Ascending aorta (tissue), 2 donors: ENCODE measurements at regions not wholly inside any gene's neighbourhood (a gene's known extent, or its start where the extent isn't known, plus 50 kb on each side); places are given as distances from the start of the nearest gene placed in this dataset.

Source experiments
- DNase-seq, 2 donors: peaks; one replicate each; pipeline ENCODE4 v3.0.0-alpha.2; 2019; ENCODE audit warnings: low spot score in 2 of 2
- H3K27ac ChIP-seq, 2 donors: fragments of 200-600 bp; sonication (generic); one replicate each; pipeline ENCODE4 v1.5.1; 2016 to 2017; ENCODE audit warnings: mild to moderate bottlenecking in 1 of 2
- H3K27me3 ChIP-seq: fragments of 200-600 bp; sonication (generic); one replicate; pipeline ENCODE4 v1.5.1; 2017
- H3K36me3 ChIP-seq, 2 donors: fragments of 200-600 bp; sonication (generic); one replicate each; pipeline ENCODE4 v1.5.1; 2016
- H3K4me1 ChIP-seq, 2 donors: fragments of 200-600 bp; sonication (generic); one replicate each; pipeline ENCODE4 v1.5.1; 2016 to 2017; ENCODE audit warnings: mild to moderate bottlenecking in 1 of 2
- H3K4me3 ChIP-seq, 2 donors: fragments of 200-600 bp; sonication (generic); one replicate each; pipeline ENCODE4 v1.5.1; 2016 to 2017; ENCODE audit warnings: mild to moderate bottlenecking in 1 of 2
- H3K9me3 ChIP-seq, 2 donors: fragments of 200-600 bp; sonication (generic); one replicate each; pipeline ENCODE4 v1.5.1; 2016
- intact Hi-C: fragments of 100-400 bp; cut with DNase I; formaldehyde crosslinking; loops from one replicate; pipeline ENCODE4 v1.15.1; 2023
- TF ChIP-seq, protein P1 (sequence below), 3 experiments: fragments of 200-600 bp in 2 of 3; fragments of 450-650 bp in 1 of 3; sonication (generic) in 2 of 3; IDR thresholded peaks; one replicate each; pipeline ENCODE4 v1.5.1; 2016 to 2019; ENCODE audit warnings: antibody characterized with exemption in 3 of 3, mild to moderate bottlenecking in 1 of 3, moderate library complexity in 1 of 3

DNA sequence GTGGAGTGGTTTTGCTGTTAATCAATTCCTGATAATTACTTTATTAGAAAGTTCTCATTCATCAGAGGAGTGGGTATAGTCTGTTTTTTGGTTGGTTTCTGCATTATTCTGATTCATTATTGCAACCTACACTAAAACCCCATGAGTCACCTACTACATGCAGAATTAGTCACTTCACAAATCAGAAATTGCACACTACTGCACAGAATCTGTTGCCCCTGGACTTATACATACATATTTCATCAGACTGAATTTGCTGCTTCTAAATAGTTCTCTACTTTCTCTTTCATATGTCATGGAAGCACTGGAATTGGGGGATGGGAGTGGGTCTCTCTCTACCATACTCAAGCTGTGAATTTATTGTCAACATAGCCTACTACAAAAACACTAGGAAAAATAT lies 585.1 kb downstream of the DNAH5 start:
- Histone ChIP-seq H3K36me3 (no peaks in the 10 kb centered on the region), H3K27me3 (no peaks in the 10 kb centered on the region), H3K4me1 (no peaks in the 10 kb centered on the region), H3K9me3 (no peaks in the 10 kb centered on the region), H3K4me3 (no peak overlapping the region), H3K27ac (no peak overlapping the region)
- DNase-seq = no peak
- TF ChIP-seq, protein P1, sequence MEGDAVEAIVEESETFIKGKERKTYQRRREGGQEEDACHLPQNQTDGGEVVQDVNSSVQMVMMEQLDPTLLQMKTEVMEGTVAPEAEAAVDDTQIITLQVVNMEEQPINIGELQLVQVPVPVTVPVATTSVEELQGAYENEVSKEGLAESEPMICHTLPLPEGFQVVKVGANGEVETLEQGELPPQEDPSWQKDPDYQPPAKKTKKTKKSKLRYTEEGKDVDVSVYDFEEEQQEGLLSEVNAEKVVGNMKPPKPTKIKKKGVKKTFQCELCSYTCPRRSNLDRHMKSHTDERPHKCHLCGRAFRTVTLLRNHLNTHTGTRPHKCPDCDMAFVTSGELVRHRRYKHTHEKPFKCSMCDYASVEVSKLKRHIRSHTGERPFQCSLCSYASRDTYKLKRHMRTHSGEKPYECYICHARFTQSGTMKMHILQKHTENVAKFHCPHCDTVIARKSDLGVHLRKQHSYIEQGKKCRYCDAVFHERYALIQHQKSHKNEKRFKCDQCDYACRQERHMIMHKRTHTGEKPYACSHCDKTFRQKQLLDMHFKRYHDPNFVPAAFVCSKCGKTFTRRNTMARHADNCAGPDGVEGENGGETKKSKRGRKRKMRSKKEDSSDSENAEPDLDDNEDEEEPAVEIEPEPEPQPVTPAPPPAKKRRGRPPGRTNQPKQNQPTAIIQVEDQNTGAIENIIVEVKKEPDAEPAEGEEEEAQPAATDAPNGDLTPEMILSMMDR (IDR thresholded peaks at IDR 0.05) = no peak
- intact Hi-C loops = no loop called here

DNA sequence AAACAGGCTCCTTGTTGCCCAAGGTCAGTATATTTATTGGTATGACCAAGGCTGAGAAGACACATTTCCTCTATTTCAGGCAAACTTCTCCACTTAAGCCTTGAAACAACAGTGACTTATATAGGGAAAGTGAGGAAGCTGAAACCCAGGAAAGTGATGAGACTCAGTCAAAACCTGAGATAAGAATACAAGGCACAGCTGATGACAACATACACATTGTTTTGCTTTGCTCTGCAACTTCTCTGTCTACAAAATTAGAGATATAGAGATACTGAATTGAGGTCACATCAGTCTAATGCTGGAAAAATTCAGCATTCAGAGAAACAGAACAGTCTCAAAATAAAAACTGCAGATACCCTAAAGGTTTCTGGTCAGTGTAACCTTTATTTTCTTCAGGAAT lies 586.1 kb downstream of the DNAH5 start:
- intact Hi-C loops = no loop called here
- H3K36me3 ChIP-seq = no peaks in the 10 kb centered on the region
- TF ChIP-seq, protein P1 (IDR thresholded peaks at IDR 0.05) = no peak

GRCh38 chr5:13357929-13358328 lies 586.6 kb downstream of the DNAH5 start:
- DNase-seq = no peak
- Histone ChIP-seq H3K27me3 (no peaks in the 10 kb centered on the region), H3K36me3 (no peaks in the 10 kb centered on the region), H3K4me3 (no peak overlapping the region), H3K9me3 (no peaks in the 10 kb centered on the region), H3K4me1 (no peaks in the 10 kb centered on the region), H3K27ac (no peak overlapping the region)
- TF ChIP-seq, protein P1 (IDR thresholded peaks at IDR 0.05) = no peak
- intact Hi-C loops = no loop called here

More for the DNA sequence above, 586.1 kb downstream of the DNAH5 start:
- Histone ChIP-seq H3K27me3 (no peaks in the 10 kb centered on the region), H3K4me1 (no peaks in the 10 kb centered on the region), H3K9me3 (no peaks in the 10 kb centered on the region), H3K27ac (no peak overlapping the region), H3K4me3 (no peak overlapping the region)
- no peak for DNase-seq

- no peak overlapping the region for H3K4me3 ChIP-seq
- H3K27me3 ChIP-seq = no peaks in the 10 kb centered on the region
- H3K4me1 ChIP-seq = no peaks in the 10 kb centered on the region
- DNase-seq = no peak
- intact Hi-C loops = no loop called here
- H3K36me3 ChIP-seq = no peaks in the 10 kb centered on the region
- H3K27ac ChIP-seq = no peak overlapping the region
- TF ChIP-seq, protein P1 (IDR thresholded peaks at IDR 0.05) = no peak
- H3K9me3 ChIP-seq = no peaks in the 10 kb centered on the region
Measured at GRCh38 chr5:13356226-13356625, 588.3 kb downstream of the DNAH5 start.

- TF ChIP-seq, protein P1 (IDR thresholded peaks at IDR 0.05) = no peak
- Histone ChIP-seq H3K9me3 (no peaks in the 10 kb centered on the region), H3K4me3 (no peak overlapping the region), H3K36me3 (no peaks in the 10 kb centered on the region), H3K27me3 (no peaks in the 10 kb centered on the region), H3K4me1 (no peaks in the 10 kb centered on the region), H3K27ac (no peak overlapping the region)
- DNase-seq = no peak
- intact Hi-C loops = no loop called here
Measured at GRCh38 chr5:13354611-13355010, 589.9 kb downstream of the DNAH5 start.

DNA sequence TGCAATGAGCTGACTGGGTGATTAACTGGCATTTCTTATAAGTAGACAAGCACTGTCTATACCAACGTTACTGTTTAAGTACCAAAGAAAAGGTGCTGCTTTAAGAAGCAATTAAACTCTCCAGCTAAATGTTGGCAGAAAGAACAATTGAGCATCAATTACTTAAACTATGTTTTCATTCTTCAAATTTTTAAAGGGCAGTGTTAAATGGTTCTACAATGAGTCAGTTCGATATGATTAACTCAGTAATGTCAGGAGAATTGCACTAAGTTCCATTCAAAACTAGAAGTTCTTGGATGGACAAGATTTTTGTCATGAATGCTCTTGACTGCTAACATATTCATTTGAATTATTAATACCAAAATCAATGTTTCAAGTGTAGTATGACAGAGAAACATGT lies 593.7 kb downstream of the DNAH5 start:
- Histone ChIP-seq H3K9me3 (no peaks in the 10 kb centered on the region), H3K27ac (no peak overlapping the region), H3K4me1 (no peaks in the 10 kb centered on the region), H3K4me3 (no peak overlapping the region), H3K27me3 (no peaks in the 10 kb centered on the region), H3K36me3 (no peaks in the 10 kb centered on the region)
- DNase-seq = no peak
- intact Hi-C loops = no loop called here
- TF ChIP-seq, protein P1 (IDR thresholded peaks at IDR 0.05) = no peak
